ENCODE measurements at regions not wholly inside any gene's neighbourhood (a gene's known extent, or its start where the extent isn't known, plus 50 kb on each side); places are given as distances from the start of the nearest gene placed in this dataset.

DNA sequence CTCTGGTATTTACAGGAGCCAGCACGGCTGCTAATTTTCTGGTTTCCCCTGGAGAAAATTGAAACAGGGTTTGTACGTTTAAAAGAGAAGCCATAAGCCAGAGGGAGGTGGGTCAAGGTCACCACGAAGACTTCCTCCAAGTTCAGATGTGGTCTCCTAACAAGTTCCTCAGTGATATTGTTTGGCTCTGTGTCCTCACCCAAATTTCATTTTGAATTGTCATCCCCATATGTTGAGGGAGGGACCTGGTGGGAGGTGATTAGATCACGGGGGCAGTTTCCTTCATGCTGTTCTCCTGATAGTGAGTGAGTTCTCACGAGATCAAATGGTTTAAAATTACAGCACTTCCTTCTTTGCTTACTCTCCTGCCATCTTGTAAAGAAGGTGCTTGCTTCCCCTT, 295.4 kb upstream of the DAB1 start:
- TF ChIP-seq POLR2A (IDR thresholded peaks at IDR 0.05) (no peak), CTCF (IDR thresholded peaks at IDR 0.05) (no peak)

Data from vagina (tissue), 2 donors.